HUES6 (cell line): ENCODE measurements at regions not wholly inside any gene's neighbourhood (a gene's known extent, or its start where the extent isn't known, plus 50 kb on each side); places are given as distances from the start of the nearest gene placed in this dataset.
"Not testable (repeated sequence)": the region's sequence is repeated elsewhere in the genome, so short reads cannot be mapped to it uniquely, and the experiment has no call there.

Experiments used
- H3K27ac ChIP-seq: 2 replicates; pipeline ENCODE4 v1.7.0; 2013; ENCODE audit warnings: low read depth, mild to moderate bottlenecking, low read length, inconsistent platforms
- H3K27me3 ChIP-seq: 2 replicates; pipeline ENCODE4 v1.6.1; 2013; ENCODE audit warnings: low read length; ENCODE audit not compliant: control insufficient read depth, insufficient read depth
- H3K36me3 ChIP-seq: 2 replicates; pipeline ENCODE4 v1.6.1; 2013; ENCODE audit warnings: low read length; ENCODE audit not compliant: control insufficient read depth, insufficient read depth
- H3K4me1 ChIP-seq: 2 replicates; pipeline ENCODE4 v1.6.1; 2013; ENCODE audit warnings: low read length; ENCODE audit not compliant: control insufficient read depth, insufficient read depth
- H3K4me3 ChIP-seq: 2 replicates; pipeline ENCODE4 v1.5.1; 2013; ENCODE audit warnings: low read depth, low read length
- H3K9ac ChIP-seq: one replicate; pipeline ENCODE4 v1.6.1; 2013; ENCODE audit warnings: mild to moderate bottlenecking, low read length
- H3K9me3 ChIP-seq: 2 replicates; pipeline ENCODE4 v1.6.1; 2013; ENCODE audit warnings: low read depth, low read length; ENCODE audit not compliant: control insufficient read depth, insufficient read depth

DNA sequence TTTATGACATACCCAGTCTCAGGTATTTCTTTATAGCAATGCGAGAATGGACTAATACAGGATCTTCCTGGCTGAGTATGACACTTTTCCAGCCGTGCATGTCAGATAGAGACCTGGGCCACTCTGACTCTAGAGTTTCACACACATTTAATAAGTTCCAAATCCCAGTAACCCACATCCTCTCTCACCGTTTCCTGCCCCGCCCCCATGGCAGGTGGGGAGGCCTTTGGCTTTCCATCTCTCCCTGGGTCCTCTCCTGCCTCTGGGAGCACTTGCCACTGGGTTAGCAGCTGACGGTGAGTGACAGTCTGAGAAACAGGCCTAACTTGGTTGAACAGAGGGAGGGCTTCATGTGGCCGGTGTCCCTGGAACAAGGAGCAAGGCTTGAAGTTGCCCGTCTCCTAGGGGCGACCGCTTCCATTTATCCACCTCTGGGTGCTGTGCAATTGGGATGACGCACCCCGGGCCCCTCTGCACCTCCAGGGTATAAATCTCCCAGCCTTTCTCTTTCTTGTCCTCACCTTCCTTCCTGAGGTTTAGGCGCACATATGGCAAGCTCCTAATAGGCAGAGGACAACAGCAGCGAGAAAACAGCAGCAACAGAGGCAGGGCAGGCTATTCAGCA, 152.7 kb upstream of the HDAC4 start:
- no peaks in the 10 kb centered on the region for H3K4me1 ChIP-seq

GRCh38 chr2:239552213-239552926, 151.6 kb upstream of the HDAC4 start:
- H3K9me3 ChIP-seq: no peaks in the 10 kb centered on the region
- no peaks in the 10 kb centered on the region; the same call in 1 of the 2 replicates for H3K27me3 ChIP-seq
- no peaks in the 10 kb centered on the region for H3K4me1 ChIP-seq
- H3K27ac ChIP-seq: no peak overlapping the region
- no peaks in the 10 kb centered on the region for H3K36me3 ChIP-seq
- H3K4me3 ChIP-seq: no peak overlapping the region
- no peak overlapping the region for H3K9ac ChIP-seq

More for the DNA sequence above, 152.7 kb upstream of the HDAC4 start:
- H3K4me3 ChIP-seq: no peak overlapping the region
- H3K27me3 ChIP-seq: no peaks in the 10 kb centered on the region; the same call in 1 of the 2 replicates
- no peak overlapping the region for H3K27ac ChIP-seq
- no peaks in the 10 kb centered on the region for H3K36me3 ChIP-seq
- H3K9me3 ChIP-seq: no peaks in the 10 kb centered on the region
- no peak overlapping the region for H3K9ac ChIP-seq

GRCh38 chr2:239551206-239551605, 150.4 kb upstream of the HDAC4 start:
- no peak overlapping the region for H3K27ac ChIP-seq

GRCh38 chr2:239550357-239550756, 149.5 kb upstream of the HDAC4 start:
- no peaks in the 10 kb centered on the region; the same call in 1 of the 2 replicates for H3K27me3 ChIP-seq
- no peaks in the 10 kb centered on the region for H3K4me1 ChIP-seq
- H3K9me3 ChIP-seq: no peaks in the 10 kb centered on the region
- no peak overlapping the region for H3K4me3 ChIP-seq
- H3K9ac ChIP-seq: no peak overlapping the region
- H3K36me3 ChIP-seq: no peaks in the 10 kb centered on the region
- no peak overlapping the region for H3K27ac ChIP-seq

More at GRCh38 chr2:239551206-239551605, 150.4 kb upstream of the HDAC4 start:
- no peak overlapping the region for H3K9ac ChIP-seq
- no peaks in the 10 kb centered on the region for H3K4me1 ChIP-seq
- H3K9me3 ChIP-seq: no peaks in the 10 kb centered on the region
- no peaks in the 10 kb centered on the region for H3K36me3 ChIP-seq
- H3K27me3 ChIP-seq: no peaks in the 10 kb centered on the region; the same call in 1 of the 2 replicates
- H3K4me3 ChIP-seq: no peak overlapping the region

GRCh38 chr2:239549711-239550255, 149.0 kb upstream of the HDAC4 start:
- H3K9ac ChIP-seq: no peak overlapping the region
- no peaks in the 10 kb centered on the region for H3K36me3 ChIP-seq
- no peak overlapping the region for H3K27ac ChIP-seq
- H3K4me1 ChIP-seq: no peaks in the 10 kb centered on the region
- H3K4me3 ChIP-seq: no peak overlapping the region
- no peaks in the 10 kb centered on the region; the same call in 1 of the 2 replicates for H3K27me3 ChIP-seq
- no peaks in the 10 kb centered on the region for H3K9me3 ChIP-seq

- no peaks in the 10 kb centered on the region for H3K4me1 ChIP-seq
- no peaks in the 10 kb centered on the region; the same call in 1 of the 2 replicates for H3K27me3 ChIP-seq
- H3K4me3 ChIP-seq: no peak overlapping the region
- H3K9me3 ChIP-seq: no peaks in the 10 kb centered on the region
- no peak overlapping the region for H3K9ac ChIP-seq
- no peaks in the 10 kb centered on the region for H3K36me3 ChIP-seq
- H3K27ac ChIP-seq: no peak overlapping the region
These were observed 148.3 kb upstream of the HDAC4 start for GRCh38 chr2:239548965-239549595.

DNA sequence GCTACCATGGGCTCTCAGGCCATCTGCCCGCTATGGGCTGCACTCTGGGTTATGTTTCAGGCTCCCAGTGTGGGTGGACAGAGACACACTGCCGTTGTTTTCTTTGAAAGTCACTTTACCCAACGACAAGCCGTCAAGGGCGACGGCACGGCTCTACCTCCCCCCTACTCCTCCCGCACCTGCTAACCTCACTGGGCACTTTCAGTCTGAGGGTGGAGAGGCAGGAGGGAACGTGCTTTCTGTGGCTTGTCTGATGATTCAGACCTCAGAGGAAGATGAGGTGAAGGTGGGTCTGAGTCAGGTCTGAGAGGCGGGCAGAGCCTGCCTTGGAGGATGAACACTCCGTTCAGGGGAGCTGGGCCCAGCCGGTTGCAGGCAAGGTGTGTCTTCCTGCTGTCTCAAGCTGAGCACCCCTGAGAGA, 147.6 kb upstream of the HDAC4 start:
- no peak overlapping the region for H3K27ac ChIP-seq
- no peaks in the 10 kb centered on the region; the same call in 1 of the 2 replicates for H3K27me3 ChIP-seq
- no peak overlapping the region for H3K4me3 ChIP-seq
- no peaks in the 10 kb centered on the region for H3K4me1 ChIP-seq
- H3K36me3 ChIP-seq: no peaks in the 10 kb centered on the region
- H3K9ac ChIP-seq: no peak overlapping the region
- H3K9me3 ChIP-seq: no peaks in the 10 kb centered on the region

GRCh38 chr2:239547140-239547539, 146.3 kb upstream of the HDAC4 start:
- not testable (repeated sequence) for H3K9ac ChIP-seq, H3K27ac ChIP-seq, H3K9me3 ChIP-seq, H3K36me3 ChIP-seq, H3K27me3 ChIP-seq, H3K4me1 ChIP-seq, H3K4me3 ChIP-seq

DNA sequence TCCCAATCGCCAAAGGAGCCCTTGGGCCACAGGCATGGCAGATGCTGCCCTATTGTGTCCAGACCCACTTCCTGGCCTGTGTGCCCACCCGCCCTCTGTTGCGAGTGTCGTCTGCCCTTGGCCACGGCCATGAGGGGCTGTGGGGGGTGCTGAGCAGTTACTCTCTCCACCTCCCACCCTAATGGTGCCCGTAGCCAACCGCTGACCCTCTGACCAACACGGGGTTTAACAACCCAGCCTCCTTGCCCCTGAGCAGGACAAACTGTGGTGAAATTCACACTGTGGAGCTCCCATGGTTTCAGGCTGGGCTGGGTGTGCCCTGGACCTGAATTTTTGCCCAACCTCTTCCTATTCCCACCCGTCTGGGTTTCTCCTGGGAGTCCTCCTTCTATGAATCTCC, 145.7 kb upstream of the HDAC4 start:
- Histone ChIP-seq H3K9me3 (no peaks in the 10 kb centered on the region), H3K27ac (no peak overlapping the region), H3K4me1 (no peaks in the 10 kb centered on the region), H3K4me3 (no peak overlapping the region), H3K27me3 (no peaks in the 10 kb centered on the region; the same call in 1 of the 2 replicates), H3K9ac (no peak overlapping the region), H3K36me3 (no peaks in the 10 kb centered on the region)

DNA sequence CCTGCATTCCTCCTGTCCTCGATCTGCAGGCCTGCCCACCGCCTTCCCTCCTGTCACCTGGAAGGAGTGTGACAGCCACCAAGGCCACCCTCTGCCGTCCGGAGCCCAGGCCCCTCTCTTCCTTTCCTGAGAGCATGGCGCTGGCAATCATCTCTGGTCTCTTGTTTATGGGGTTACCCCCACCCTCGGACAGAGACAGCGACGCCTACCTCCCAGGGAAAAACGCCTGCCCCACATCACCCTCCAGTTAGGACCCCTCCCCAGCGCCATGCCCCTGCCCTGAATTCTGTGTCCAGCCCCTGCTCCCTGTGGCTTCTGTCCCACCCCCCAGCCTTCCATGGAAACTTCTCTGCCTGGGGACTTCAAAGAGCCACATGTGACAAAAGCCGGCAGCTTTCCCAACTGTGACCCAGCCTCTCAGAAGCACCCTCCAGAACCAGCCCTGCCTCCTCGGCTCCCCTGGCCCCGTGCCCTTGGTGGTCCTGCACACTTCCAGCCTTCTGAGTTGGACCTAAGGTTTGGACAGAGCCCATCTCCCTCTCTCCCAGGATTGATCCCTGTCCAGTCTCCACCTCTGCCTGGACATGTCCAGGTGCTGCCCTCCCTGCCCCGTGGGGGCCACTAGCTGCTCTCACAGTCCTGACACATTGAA, 145.0 kb upstream of the HDAC4 start:
- Histone ChIP-seq H3K27me3 (no peaks in the 10 kb centered on the region; the same call in 1 of the 2 replicates), H3K4me1 (no peaks in the 10 kb centered on the region), H3K9me3 (no peaks in the 10 kb centered on the region), H3K9ac (no peak overlapping the region), H3K36me3 (no peaks in the 10 kb centered on the region), H3K4me3 (no peak overlapping the region), H3K27ac (no peak overlapping the region)
